ENCODE measurements at regions not wholly inside any gene's neighbourhood (a gene's known extent, or its start where the extent isn't known, plus 50 kb on each side); places are given as distances from the start of the nearest gene placed in this dataset.

DNA sequence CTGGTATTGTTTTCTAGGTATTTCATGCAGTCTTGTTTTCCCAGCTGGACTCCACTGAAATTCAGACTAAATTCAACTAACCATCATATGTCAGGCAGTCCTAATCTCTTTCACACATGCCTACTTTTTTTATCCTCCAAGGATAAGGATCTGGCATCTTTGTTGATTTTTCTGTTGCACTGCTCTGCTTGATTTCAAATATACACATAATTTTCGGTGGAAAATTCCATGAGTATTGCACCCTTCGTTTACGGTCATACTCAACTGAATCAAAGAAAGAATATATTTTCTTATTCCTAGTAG is 64.8 kb upstream of the UNC93A start:
- TF ChIP-seq, protein P1, sequence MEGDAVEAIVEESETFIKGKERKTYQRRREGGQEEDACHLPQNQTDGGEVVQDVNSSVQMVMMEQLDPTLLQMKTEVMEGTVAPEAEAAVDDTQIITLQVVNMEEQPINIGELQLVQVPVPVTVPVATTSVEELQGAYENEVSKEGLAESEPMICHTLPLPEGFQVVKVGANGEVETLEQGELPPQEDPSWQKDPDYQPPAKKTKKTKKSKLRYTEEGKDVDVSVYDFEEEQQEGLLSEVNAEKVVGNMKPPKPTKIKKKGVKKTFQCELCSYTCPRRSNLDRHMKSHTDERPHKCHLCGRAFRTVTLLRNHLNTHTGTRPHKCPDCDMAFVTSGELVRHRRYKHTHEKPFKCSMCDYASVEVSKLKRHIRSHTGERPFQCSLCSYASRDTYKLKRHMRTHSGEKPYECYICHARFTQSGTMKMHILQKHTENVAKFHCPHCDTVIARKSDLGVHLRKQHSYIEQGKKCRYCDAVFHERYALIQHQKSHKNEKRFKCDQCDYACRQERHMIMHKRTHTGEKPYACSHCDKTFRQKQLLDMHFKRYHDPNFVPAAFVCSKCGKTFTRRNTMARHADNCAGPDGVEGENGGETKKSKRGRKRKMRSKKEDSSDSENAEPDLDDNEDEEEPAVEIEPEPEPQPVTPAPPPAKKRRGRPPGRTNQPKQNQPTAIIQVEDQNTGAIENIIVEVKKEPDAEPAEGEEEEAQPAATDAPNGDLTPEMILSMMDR (IDR thresholded peaks at IDR 0.05), result no peak
- no peaks in the 10 kb centered on the region for H3K4me1 ChIP-seq
- intact Hi-C loops (cut with DNase I), result loop anchor here in 6 of 10 donors (5.0 to 10.0 kb wide), 4 partner anchors 56 to 668 kb away; no protein-coding TSS in a partner anchor
- peaks cover 0 to 40% (median 32%) of the 10 kb centered on the region in 7 donors for H3K27me3 ChIP-seq
- no peaks in the 10 kb centered on the region for H3K9me3 ChIP-seq
- H3K27ac ChIP-seq, result no peak overlapping the region
- no peaks in the 10 kb centered on the region for H3K36me3 ChIP-seq
- ATAC-seq (no peak), DNase-seq (no peak)
- WGBS, 2 donors, result 68% methylated on average over 3 of the region's 3 CpGs
- H3K4me3 ChIP-seq, result no peak overlapping the region

DNA sequence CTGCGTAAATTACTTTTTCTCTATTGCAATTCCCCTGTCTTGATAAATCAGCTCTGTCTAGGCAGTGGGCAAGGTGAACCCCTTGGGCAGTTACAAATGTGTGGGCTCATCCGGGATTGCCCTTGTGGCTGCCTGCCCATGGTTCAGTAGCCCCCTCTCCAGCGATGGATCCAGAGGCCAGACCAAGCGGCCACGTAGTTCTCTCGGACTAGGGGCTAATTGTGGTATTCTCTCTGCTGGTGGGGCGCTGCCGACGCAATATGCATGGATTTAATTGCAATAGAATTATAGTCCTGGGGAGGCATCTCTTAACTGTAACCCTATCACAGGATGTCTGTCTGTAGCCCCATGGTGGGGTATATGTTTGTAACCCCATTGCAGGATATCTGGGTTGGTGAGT is 64.3 kb upstream of the UNC93A start:
- WGBS, 2 donors, result 75 to 80% methylated on average over 9 of the region's 9 CpGs
- Histone ChIP-seq H3K27me3 (peaks cover 0 to 44% (median 33%) of the 10 kb centered on the region in 7 donors), H3K9me3 (no peaks in the 10 kb centered on the region), H3K4me3 (no peak overlapping the region), H3K36me3 (no peaks in the 10 kb centered on the region), H3K27ac (no peak overlapping the region), H3K4me1 (no peaks in the 10 kb centered on the region)
- TF ChIP-seq, protein P1 (IDR thresholded peaks at IDR 0.05), result no peak
- ATAC-seq, result no peak
- no peak for DNase-seq
- intact Hi-C loops (cut with DNase I), result loop anchor here in 6 of 10 donors (5.0 to 10.0 kb wide), 4 partner anchors 56 to 668 kb away; no protein-coding TSS in a partner anchor

DNA sequence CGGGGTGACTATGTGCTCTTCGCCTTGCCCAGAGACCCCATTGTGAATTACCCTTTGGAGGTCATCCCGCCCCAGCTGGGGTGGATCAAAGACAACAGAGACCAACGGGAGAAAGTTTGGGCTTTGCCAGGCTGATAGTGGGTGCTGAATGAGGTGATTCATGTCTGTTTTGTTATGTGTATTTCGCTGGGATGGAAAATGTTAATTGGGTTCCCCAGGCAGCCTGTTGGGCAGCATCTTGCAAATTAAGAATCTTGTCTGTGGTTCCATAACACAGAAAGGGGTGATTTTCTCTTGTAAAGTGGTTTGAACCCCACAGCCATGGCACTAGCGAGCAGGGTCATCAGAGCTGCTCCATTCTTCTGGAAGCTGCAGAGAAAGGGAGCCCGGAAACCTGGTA is 63.1 kb upstream of the UNC93A start:
- TF ChIP-seq, protein P1 (IDR thresholded peaks at IDR 0.05), result no peak
- WGBS, 2 donors, result 77 to 78% methylated on average over 7 of the region's 7 CpGs
- H3K27ac ChIP-seq, result no peak overlapping the region
- no peaks in the 10 kb centered on the region for H3K36me3 ChIP-seq
- intact Hi-C loops (cut with DNase I), result loop anchor here in 6 of 10 donors (5.0 to 10.0 kb wide), 4 partner anchors 54 to 667 kb away; no protein-coding TSS in a partner anchor
- H3K27me3 ChIP-seq, result peaks cover 0 to 48% (median 40%) of the 10 kb centered on the region in 7 donors
- no peak for DNase-seq
- H3K9me3 ChIP-seq, result no peaks in the 10 kb centered on the region
- no peak for ATAC-seq
- no peak overlapping the region for H3K4me3 ChIP-seq
- H3K4me1 ChIP-seq, result no peaks in the 10 kb centered on the region

DNA sequence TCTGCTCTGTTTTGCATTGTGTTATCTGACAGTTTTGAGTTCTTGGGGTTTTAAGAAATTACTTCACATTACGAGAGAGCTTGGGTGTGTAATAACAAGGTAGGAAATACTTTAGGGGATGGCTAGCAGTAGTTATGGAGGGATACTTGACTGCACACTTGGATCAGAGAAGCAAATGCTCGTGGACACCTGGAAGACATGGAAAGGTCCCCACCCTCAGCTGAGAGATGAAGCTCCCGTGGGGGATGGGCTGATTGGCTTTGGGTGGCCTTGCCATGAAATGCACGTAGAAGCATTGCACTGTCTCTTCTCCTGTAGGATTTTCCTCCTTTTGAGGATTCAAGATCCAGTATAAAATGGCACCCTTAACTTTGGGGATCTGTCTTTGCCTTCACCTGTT is 61.5 kb upstream of the UNC93A start:
- Histone ChIP-seq H3K4me1 (no peaks in the 10 kb centered on the region), H3K9me3 (no peaks in the 10 kb centered on the region), H3K27ac (no peak overlapping the region), H3K4me3 (no peak overlapping the region), H3K27me3 (peaks cover 0 to 62% (median 40%) of the 10 kb centered on the region in 7 donors), H3K36me3 (no peaks in the 10 kb centered on the region)
- DNase-seq, result no peak
- ATAC-seq, result no peak
- TF ChIP-seq, protein P1 (IDR thresholded peaks at IDR 0.05), result no peak
- intact Hi-C loops (cut with DNase I), result loop anchor here in 6 of 10 donors (5.0 to 10.0 kb wide), 4 partner anchors 53 to 665 kb away; no protein-coding TSS in a partner anchor
- WGBS, 2 donors, result 70 to 72% methylated on average over 4 of the region's 4 CpGs

All from heart right ventricle (tissue), 16 donors.